AG20443 (cell line): ENCODE measurements at regions not wholly inside any gene's neighbourhood (a gene's known extent, or its start where the extent isn't known, plus 50 kb on each side); places are given as distances from the start of the nearest gene placed in this dataset.
"Not testable (repeated sequence)": the region's sequence is repeated elsewhere in the genome, so short reads cannot be mapped to it uniquely, and the experiment has no call there.

Experiments used
- DNase-seq: peaks from one replicate; pipeline ENCODE4 v3.0.0; 2012; ENCODE audit warnings: low spot score, mixed read lengths

GRCh38 chr10:52479567-52479966 is 165.5 kb downstream of the DKK1 start:
- no peak for DNase-seq

- DNase-seq = no peak
Observed at GRCh38 chr10:52481986-52482555, 168.0 kb downstream of the DKK1 start.

- no peak for DNase-seq
Observed at GRCh38 chr10:52483587-52483986, 169.5 kb downstream of the DKK1 start.

GRCh38 chr10:52484206-52485065 is 170.4 kb downstream of the DKK1 start:
- DNase-seq = peak; percentile 16

GRCh38 chr10:52485462-52485861 is 171.4 kb downstream of the DKK1 start:
- no peak for DNase-seq

- peak; percentile 77 for DNase-seq
Observed at GRCh38 chr10:52486840-52487611, 172.9 kb downstream of the DKK1 start.

GRCh38 chr10:52488606-52489485 is 174.8 kb downstream of the DKK1 start:
- DNase-seq = peak; percentile 27

GRCh38 chr10:52491246-52491995 is 177.3 kb downstream of the DKK1 start:
- peak; percentile 63 for DNase-seq

- DNase-seq = no peak
Observed at GRCh38 chr10:52499281-52499680, 185.2 kb downstream of the DKK1 start.

- no peak for DNase-seq
Observed at GRCh38 chr10:52500476-52500875, 186.4 kb downstream of the DKK1 start.

GRCh38 chr10:52502237-52502636 is 188.2 kb downstream of the DKK1 start:
- DNase-seq = no peak

GRCh38 chr10:52505341-52505740 is 191.3 kb downstream of the DKK1 start:
- not testable (repeated sequence) for DNase-seq

GRCh38 chr10:52514481-52514880 is 200.4 kb downstream of the DKK1 start:
- DNase-seq = no peak

GRCh38 chr10:52517012-52517411 is 202.9 kb downstream of the DKK1 start:
- DNase-seq = no peak

- no peak for DNase-seq
Observed at GRCh38 chr10:52523696-52524095, 209.6 kb downstream of the DKK1 start.

GRCh38 chr10:52525761-52526160 is 211.7 kb downstream of the DKK1 start:
- peak; percentile 59 for DNase-seq

- no peak for DNase-seq
Observed at GRCh38 chr10:52526251-52526823, 212.3 kb downstream of the DKK1 start.

- DNase-seq = no peak
Observed at GRCh38 chr10:52532650-52533290, 218.7 kb downstream of the DKK1 start.

- no peak for DNase-seq
Observed at GRCh38 chr10:52533986-52534385, 219.9 kb downstream of the DKK1 start.

GRCh38 chr10:52539463-52539862 is 225.4 kb downstream of the DKK1 start:
- DNase-seq = no peak
